HL-60 (cell line): ENCODE measurements at regions not wholly inside any gene's neighbourhood (a gene's known extent, or its start where the extent isn't known, plus 50 kb on each side); places are given as distances from the start of the nearest gene placed in this dataset.

Source experiments
- CTCF ChIP-seq: IDR thresholded peaks from one replicate; pipeline ENCODE4 v1.5.1; 2011; ENCODE audit warnings: low read length, control low read depth, inconsistent platforms; ENCODE audit not compliant: insufficient read depth
- GABPA ChIP-seq: IDR thresholded peaks from 2 replicates; pipeline ENCODE4 v1.6.1; 2012; ENCODE audit warnings: low read depth
- POLR2AphosphoS5 ChIP-seq: IDR thresholded peaks from 2 replicates; pipeline ENCODE4 v1.6.1; 2012; ENCODE audit warnings: low read depth
- TF ChIP-seq, protein P1 (sequence below): IDR thresholded peaks from 2 replicates; pipeline ENCODE4 v1.6.1; 2012; ENCODE audit warnings: low read depth; ENCODE audit not compliant: insufficient replicate concordance

- TF ChIP-seq, protein P1, sequence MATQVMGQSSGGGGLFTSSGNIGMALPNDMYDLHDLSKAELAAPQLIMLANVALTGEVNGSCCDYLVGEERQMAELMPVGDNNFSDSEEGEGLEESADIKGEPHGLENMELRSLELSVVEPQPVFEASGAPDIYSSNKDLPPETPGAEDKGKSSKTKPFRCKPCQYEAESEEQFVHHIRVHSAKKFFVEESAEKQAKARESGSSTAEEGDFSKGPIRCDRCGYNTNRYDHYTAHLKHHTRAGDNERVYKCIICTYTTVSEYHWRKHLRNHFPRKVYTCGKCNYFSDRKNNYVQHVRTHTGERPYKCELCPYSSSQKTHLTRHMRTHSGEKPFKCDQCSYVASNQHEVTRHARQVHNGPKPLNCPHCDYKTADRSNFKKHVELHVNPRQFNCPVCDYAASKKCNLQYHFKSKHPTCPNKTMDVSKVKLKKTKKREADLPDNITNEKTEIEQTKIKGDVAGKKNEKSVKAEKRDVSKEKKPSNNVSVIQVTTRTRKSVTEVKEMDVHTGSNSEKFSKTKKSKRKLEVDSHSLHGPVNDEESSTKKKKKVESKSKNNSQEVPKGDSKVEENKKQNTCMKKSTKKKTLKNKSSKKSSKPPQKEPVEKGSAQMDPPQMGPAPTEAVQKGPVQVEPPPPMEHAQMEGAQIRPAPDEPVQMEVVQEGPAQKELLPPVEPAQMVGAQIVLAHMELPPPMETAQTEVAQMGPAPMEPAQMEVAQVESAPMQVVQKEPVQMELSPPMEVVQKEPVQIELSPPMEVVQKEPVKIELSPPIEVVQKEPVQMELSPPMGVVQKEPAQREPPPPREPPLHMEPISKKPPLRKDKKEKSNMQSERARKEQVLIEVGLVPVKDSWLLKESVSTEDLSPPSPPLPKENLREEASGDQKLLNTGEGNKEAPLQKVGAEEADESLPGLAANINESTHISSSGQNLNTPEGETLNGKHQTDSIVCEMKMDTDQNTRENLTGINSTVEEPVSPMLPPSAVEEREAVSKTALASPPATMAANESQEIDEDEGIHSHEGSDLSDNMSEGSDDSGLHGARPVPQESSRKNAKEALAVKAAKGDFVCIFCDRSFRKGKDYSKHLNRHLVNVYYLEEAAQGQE, result no peak
- TF ChIP-seq CTCF (no peak), POLR2AphosphoS5 (no peak), GABPA (no peak)
Observed at GRCh38 chr18:78676622-78677482, 302.8 kb upstream of the SALL3 start.
